ENCODE measurements at regions not wholly inside any gene's neighbourhood (a gene's known extent, or its start where the extent isn't known, plus 50 kb on each side); places are given as distances from the start of the nearest gene placed in this dataset.

DNA sequence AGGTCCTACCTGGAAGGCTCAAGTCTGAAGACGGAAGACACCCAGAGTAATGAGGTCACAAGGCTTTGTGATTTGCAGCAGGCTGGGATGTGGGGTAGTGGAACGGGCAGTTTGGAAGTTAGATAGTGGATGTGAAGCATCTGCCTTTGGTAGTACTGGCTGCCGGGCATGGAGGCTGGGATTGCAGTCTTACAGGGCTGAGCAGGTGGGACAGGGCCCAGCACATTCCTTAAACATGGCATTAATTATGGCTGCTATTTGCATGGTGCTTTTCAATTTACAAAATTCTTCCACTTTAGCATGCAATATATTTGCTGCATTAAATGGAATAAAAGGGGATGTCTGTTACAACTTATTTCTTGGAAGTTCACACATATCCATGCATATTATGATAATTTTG is 161.2 kb downstream of the UTP18 start:
- Histone ChIP-seq H3K79me2 (ENCODE audit: control insufficient read depth, insufficient read depth, low read length) (no peaks in the 10 kb centered on the region), H4K20me1 (ENCODE audit: control insufficient read depth, insufficient read depth) (no peaks in the 10 kb centered on the region), H2AFZ (ENCODE audit: control insufficient read depth, low read depth, low read length) (no peak overlapping the region), H3K36me3 (ENCODE audit: control insufficient read depth in 2 of 2, insufficient read depth in 2 of 2, low read length in 1 of 2) (no peaks in the 10 kb centered on the region), H3K9ac (ENCODE audit: control insufficient read depth, insufficient read depth, low read length) (no peak overlapping the region), H3K27me3 (replicated peaks in 1 of 2; ENCODE audit: control insufficient read depth in 2 of 2, insufficient read depth in 2 of 2, low read length in 1 of 2) (no peaks in the 10 kb centered on the region), H3K4me2 (ENCODE audit: control insufficient read depth, insufficient read depth) (no peak overlapping the region), H3K27ac (ENCODE audit: control insufficient read depth, insufficient read depth) (no peak overlapping the region), H3K4me3 (no peak overlapping the region), H3K4me1 (ENCODE audit: control insufficient read depth, insufficient read depth, low read length) (no peaks in the 10 kb centered on the region), H3K9me3 (replicated peaks; ENCODE audit: control insufficient read depth, insufficient read depth, low read length) (no peaks in the 10 kb centered on the region)
- 12% methylated on average over 3 of the region's 3 CpGs for WGBS (ENCODE audit: insufficient coverage, insufficient replicate concordance, low lambda C conversion rate, missing lambda C conversion rate)
- in situ Hi-C loops (cut with MboI) (no loop called here), intact Hi-C loops (cut with micrococcal nuclease; ENCODE audit: unreplicated experiment) (no loop called here)
- BruUV-seq (replicated peaks), result no TSS peak
- ATAC-seq (no peak), DNase-seq (ENCODE audit: low read depth, low spot score) (no peak), FAIRE-seq (no peak)
- ChIA-PET SMC1A (ENCODE audit: uncharacterized antibody, unreplicated experiment) (no interaction called here), RAD21 (ENCODE audit: unreplicated experiment) (no interaction called here), CTCF (no interaction called here), POLR2A (no interaction called here)
- no peak for TF ChIP-seq BRCA1 (IDR thresholded peaks at IDR 0.05; ENCODE audit: low read depth, low read length)
- no peak for TF ChIP-seq RELA (IDR thresholded peaks at IDR 0.05; ENCODE audit: borderline replicate concordance, partially characterized antibody)
- TF ChIP-seq LARP7 (IDR thresholded peaks at IDR 0.05), result no peak
- TF ChIP-seq HCFC1 (IDR thresholded peaks at IDR 0.05; ENCODE audit: low read length), result no peak
- TF ChIP-seq STAT3 (IDR thresholded peaks at IDR 0.05; ENCODE audit: low read depth, low read length), result no peak

DNA sequence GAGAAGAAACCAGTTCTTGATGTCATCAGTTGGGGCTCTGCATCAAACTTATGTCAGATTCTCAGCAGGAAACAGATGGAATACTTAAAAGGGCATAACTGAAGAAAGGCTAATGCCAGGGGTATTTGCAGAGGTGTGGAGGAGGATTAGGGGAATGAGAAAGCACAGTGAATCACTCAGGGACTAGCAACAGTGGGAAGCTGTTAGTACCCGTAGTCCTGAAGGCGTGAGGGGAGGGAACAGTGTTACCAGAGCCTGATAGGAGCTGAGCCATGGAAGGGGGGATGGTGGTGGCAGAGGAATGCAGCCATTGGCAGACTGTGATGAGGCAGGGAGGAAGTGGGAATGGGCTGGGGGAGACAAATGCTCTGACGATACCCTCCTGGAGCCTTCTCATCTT is 162.3 kb downstream of the UTP18 start:
- no peaks in the 10 kb centered on the region for H3K36me3 ChIP-seq (ENCODE audit: control insufficient read depth in 2 of 2, insufficient read depth in 2 of 2, low read length in 1 of 2)
- no peak overlapping the region for H3K9ac ChIP-seq (ENCODE audit: control insufficient read depth, insufficient read depth, low read length)
- 14% methylated on average over 3 of the region's 3 CpGs for WGBS (ENCODE audit: insufficient coverage, insufficient replicate concordance, low lambda C conversion rate, missing lambda C conversion rate)
- TF ChIP-seq MTA2 (IDR thresholded peaks at IDR 0.05; ENCODE audit: low read depth) (no peak), STAT3 (IDR thresholded peaks at IDR 0.05; ENCODE audit: low read depth, low read length) (no peak)
- TF ChIP-seq, protein P1, sequence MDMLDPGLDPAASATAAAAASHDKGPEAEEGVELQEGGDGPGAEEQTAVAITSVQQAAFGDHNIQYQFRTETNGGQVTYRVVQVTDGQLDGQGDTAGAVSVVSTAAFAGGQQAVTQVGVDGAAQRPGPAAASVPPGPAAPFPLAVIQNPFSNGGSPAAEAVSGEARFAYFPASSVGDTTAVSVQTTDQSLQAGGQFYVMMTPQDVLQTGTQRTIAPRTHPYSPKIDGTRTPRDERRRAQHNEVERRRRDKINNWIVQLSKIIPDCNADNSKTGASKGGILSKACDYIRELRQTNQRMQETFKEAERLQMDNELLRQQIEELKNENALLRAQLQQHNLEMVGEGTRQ (IDR thresholded peaks at IDR 0.05; ENCODE audit: borderline replicate concordance, low read depth, low read length), result no peak
- TF ChIP-seq, protein P2, sequence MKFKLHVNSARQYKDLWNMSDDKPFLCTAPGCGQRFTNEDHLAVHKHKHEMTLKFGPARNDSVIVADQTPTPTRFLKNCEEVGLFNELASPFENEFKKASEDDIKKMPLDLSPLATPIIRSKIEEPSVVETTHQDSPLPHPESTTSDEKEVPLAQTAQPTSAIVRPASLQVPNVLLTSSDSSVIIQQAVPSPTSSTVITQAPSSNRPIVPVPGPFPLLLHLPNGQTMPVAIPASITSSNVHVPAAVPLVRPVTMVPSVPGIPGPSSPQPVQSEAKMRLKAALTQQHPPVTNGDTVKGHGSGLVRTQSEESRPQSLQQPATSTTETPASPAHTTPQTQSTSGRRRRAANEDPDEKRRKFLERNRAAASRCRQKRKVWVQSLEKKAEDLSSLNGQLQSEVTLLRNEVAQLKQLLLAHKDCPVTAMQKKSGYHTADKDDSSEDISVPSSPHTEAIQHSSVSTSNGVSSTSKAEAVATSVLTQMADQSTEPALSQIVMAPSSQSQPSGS (IDR thresholded peaks at IDR 0.05; ENCODE audit: low read length), result no peak
- no peaks in the 10 kb centered on the region for H4K20me1 ChIP-seq (ENCODE audit: control insufficient read depth, insufficient read depth)
- in situ Hi-C loops (cut with MboI) (no loop called here), intact Hi-C loops (cut with micrococcal nuclease; ENCODE audit: unreplicated experiment) (no loop called here)
- no TSS peak for BruUV-seq (replicated peaks)
- no peaks in the 10 kb centered on the region for H3K9me3 ChIP-seq (replicated peaks; ENCODE audit: control insufficient read depth, insufficient read depth, low read length)
- H2AFZ ChIP-seq (ENCODE audit: control insufficient read depth, low read depth, low read length), result no peak overlapping the region
- no peak for DNase-seq (ENCODE audit: low read depth, low spot score)
- ATAC-seq, result no peak
- no peaks in the 10 kb centered on the region for H3K27me3 ChIP-seq (replicated peaks in 1 of 2; ENCODE audit: control insufficient read depth in 2 of 2, insufficient read depth in 2 of 2, low read length in 1 of 2)
- no peak overlapping the region for H3K27ac ChIP-seq (ENCODE audit: control insufficient read depth, insufficient read depth)
- FAIRE-seq, result no peak
- H3K4me3 ChIP-seq, result no peak overlapping the region
- CTCF ChIA-PET, result interaction anchor here (1.2 to 1.5 kb wide), 2 partner anchors 13 to 39 kb away, joined by 6 read pairs; no protein-coding TSS in a partner anchor
- RAD21 ChIA-PET (ENCODE audit: unreplicated experiment), result no interaction called here
- SMC1A ChIA-PET (ENCODE audit: uncharacterized antibody, unreplicated experiment), result no interaction called here
- peaks cover under 1% of the 10 kb centered on the region; the same call in 1 of the 2 replicates for H3K4me1 ChIP-seq (ENCODE audit: control insufficient read depth, insufficient read depth, low read length)
- POLR2A ChIA-PET, result no interaction called here
- H3K4me2 ChIP-seq (ENCODE audit: control insufficient read depth, insufficient read depth), result no peak overlapping the region
- no peaks in the 10 kb centered on the region for H3K79me2 ChIP-seq (ENCODE audit: control insufficient read depth, insufficient read depth, low read length)

All from GM12878 (cell line).